H1 (cell line): ENCODE measurements at regions not wholly inside any gene's neighbourhood (a gene's known extent, or its start where the extent isn't known, plus 50 kb on each side); places are given as distances from the start of the nearest gene placed in this dataset.

Experiments
- CTCF ChIA-PET: fragments of 300-600 bp; sonication (Branson Sonifier 250); formaldehyde crosslinking; loops from one replicate; lab custom pipeline; 2021; ENCODE audit not compliant: partially characterized antibody; lab: Charles Lee
- POLR2A ChIA-PET: fragments of 300-600 bp; sonication (Branson Sonifier 250); formaldehyde crosslinking; loops from one replicate; lab custom pipeline; 2021; ENCODE audit warnings: inconsistent platforms; ENCODE audit not compliant: partially characterized antibody; lab: Charles Lee
- DNase-seq, 2 experiments: peaks; one replicate each; pipeline versions ENCODE4 v3.0.0 to v3.0.0-alpha.2; 2010 to 2022; ENCODE audit warnings: low spot score in 2 of 2, low read depth in 1 of 2, mixed read lengths in 1 of 2
- FAIRE-seq: peaks from 2 replicates; lab custom pipeline; 2011; peaks lifted over from hg19 to GRCh38; lab: Jason Lieb, UNC
- H2AFZ ChIP-seq: 2 replicates; pipeline ENCODE4 v1.8.1; 2012; ENCODE audit warnings: low read length, inconsistent platforms
- H2AK5ac ChIP-seq: 2 replicates; pipeline ENCODE4 v1.6.1; 2013; ENCODE audit warnings: low read depth, low read length
- H2BK120ac ChIP-seq: replicated peaks from 2 replicates; pipeline ENCODE3; 2013; ENCODE audit warnings: low read depth, low read length, inconsistent platforms
- H2BK12ac ChIP-seq: 2 replicates; pipeline ENCODE4 v1.6.1; 2013; ENCODE audit warnings: low read depth, low read length
- H2BK15ac ChIP-seq: 2 replicates; pipeline ENCODE4 v1.6.1; 2013; ENCODE audit warnings: low read length
- H2BK20ac ChIP-seq: 2 replicates; pipeline ENCODE4 v1.6.1; 2013; ENCODE audit warnings: low read length
- H2BK5ac ChIP-seq: 2 replicates; pipeline ENCODE4 v1.6.1; 2013; ENCODE audit warnings: low read depth, low read length
- H3K14ac ChIP-seq: 2 replicates; pipeline ENCODE4 v1.6.1; 2013; ENCODE audit warnings: inconsistent platforms; ENCODE audit not compliant: insufficient read length
- H3K18ac ChIP-seq: 2 replicates; pipeline ENCODE4 v1.6.1; 2013; ENCODE audit warnings: low read length; ENCODE audit errors: extremely low read depth
- H3K23ac ChIP-seq: 2 replicates; pipeline ENCODE4 v1.6.1; 2013; ENCODE audit warnings: inconsistent platforms; ENCODE audit not compliant: insufficient read length
- H3K23me2 ChIP-seq: 2 replicates; pipeline ENCODE4 v1.6.1; 2013; ENCODE audit warnings: low read depth, low read length
- H3K27ac ChIP-seq: 2 replicates; pipeline ENCODE4 v1.6.1; 2011; ENCODE audit warnings: low read depth, low read length, inconsistent platforms
- H3K27me3 ChIP-seq, 4 experiments: replicated peaks in 1 of 4; 1 replicate in 1 of 4; 2 replicates in 3 of 4; pipeline versions ENCODE4 v1.6.1 to v1.8.1; 2011 to 2013; ENCODE audit warnings: low read length in 3 of 4, mild to moderate bottlenecking in 3 of 4, inconsistent platforms in 2 of 4, mixed read lengths in 2 of 4, moderate library complexity in 1 of 4; ENCODE audit not compliant: control insufficient read depth in 3 of 4, insufficient read depth in 3 of 4; ENCODE audit errors: extremely low read depth in 1 of 4
- H3K36me3 ChIP-seq, 4 experiments: 2 replicates each; pipeline versions ENCODE4 v1.6.1 to v1.8.1; 2011 to 2013; ENCODE audit warnings: mild to moderate bottlenecking in 4 of 4, low read length in 3 of 4, moderate library complexity in 2 of 4, control low read depth in 1 of 4, inconsistent platforms in 1 of 4; ENCODE audit not compliant: insufficient read depth in 4 of 4, control insufficient read depth in 2 of 4
- H3K4ac ChIP-seq: replicated peaks from 2 replicates; pipeline ENCODE3; 2013; ENCODE audit warnings: low read length, low read depth, mixed read lengths, inconsistent platforms; ENCODE audit not compliant: insufficient read length
- H3K4me1 ChIP-seq, 4 experiments: replicated peaks in 1 of 4; 1 replicate in 1 of 4; 2 replicates in 3 of 4; pipeline versions ENCODE4 v1.6.1 to v1.8.1; 2011 to 2013; ENCODE audit warnings: low read length in 3 of 4, inconsistent platforms in 2 of 4, mixed read lengths in 1 of 4; ENCODE audit not compliant: insufficient read depth in 4 of 4, control insufficient read depth in 3 of 4
- H3K4me2 ChIP-seq, 2 experiments: 2 replicates each; pipeline versions ENCODE4 v1.6.1 to v1.8.1; 2011 to 2013; ENCODE audit warnings: low read depth in 2 of 2, low read length in 2 of 2, control low read depth in 1 of 2, inconsistent platforms in 1 of 2, mild to moderate bottlenecking in 1 of 2; ENCODE audit not compliant: insufficient read depth in 1 of 2
- H3K4me3 ChIP-seq, 4 experiments: fragments of 200-600, 300-600 bp in 1 of 4; sonication (generic), shearing (Covaris generic), sonication (Bioruptor Twin) in 1 of 4; 2 replicates each; pipeline versions ENCODE4 v1.5.1 to v1.8.1; 2011 to 2016; ENCODE audit warnings: low read length in 4 of 4, low read depth in 3 of 4, control low read depth in 2 of 4, inconsistent platforms in 2 of 4, mild to moderate bottlenecking in 2 of 4, mixed read lengths in 1 of 4, moderate library complexity in 1 of 4; ENCODE audit not compliant: insufficient read depth in 2 of 4; ENCODE audit errors: extremely low read depth in 1 of 4
- H3K56ac ChIP-seq: replicated peaks from 2 replicates; pipeline ENCODE3; 2013; ENCODE audit warnings: low read depth, mild to moderate bottlenecking, mixed read lengths, low read length, inconsistent platforms; ENCODE audit not compliant: insufficient read length
- H3K79me1 ChIP-seq: 2 replicates; pipeline ENCODE4 v1.6.1; 2013; ENCODE audit warnings: low read depth, low read length, control low read depth
- H3K79me2 ChIP-seq, 2 experiments: 2 replicates each; pipeline versions ENCODE4 v1.6.1 to v1.8.1; 2012 to 2013; ENCODE audit warnings: low read length in 2 of 2, mild to moderate bottlenecking in 2 of 2, inconsistent platforms in 1 of 2; ENCODE audit not compliant: insufficient read depth in 2 of 2, control insufficient read depth in 1 of 2
- H3K9ac ChIP-seq, 4 experiments: replicated peaks in 1 of 4; 1 replicate in 1 of 4; 2 replicates in 3 of 4; pipeline versions ENCODE4 v1.6.1 to v1.8.1; 2011 to 2013; ENCODE audit warnings: low read depth in 3 of 4, low read length in 3 of 4, control low read depth in 2 of 4, mild to moderate bottlenecking in 2 of 4, moderate library complexity in 2 of 4, inconsistent platforms in 1 of 4; ENCODE audit errors: extremely low read depth in 1 of 4
- H3K9me3 ChIP-seq, 2 experiments: 2 replicates each; pipeline versions ENCODE4 v1.6.1 to v1.8.1; 2012 to 2013; ENCODE audit warnings: mild to moderate bottlenecking in 2 of 2, moderate library complexity in 2 of 2, control low read depth in 1 of 2, inconsistent platforms in 1 of 2, low read depth in 1 of 2, low read length in 1 of 2, mixed read lengths in 1 of 2; ENCODE audit not compliant: insufficient read depth in 2 of 2
- H4K20me1 ChIP-seq, 2 experiments: replicated peaks in 1 of 2; 2 replicates each; pipeline versions ENCODE3 to v1.8.1; 2011 to 2013; ENCODE audit warnings: inconsistent platforms in 2 of 2, low read length in 2 of 2, mild to moderate bottlenecking in 1 of 2; ENCODE audit not compliant: insufficient read depth in 2 of 2, control insufficient read depth in 1 of 2
- H4K5ac ChIP-seq: 2 replicates; pipeline ENCODE4 v1.6.1; 2013; ENCODE audit warnings: low read length, low read depth, mixed read lengths, inconsistent platforms; ENCODE audit not compliant: insufficient read length
- H4K8ac ChIP-seq: 2 replicates; pipeline ENCODE4 v1.8.0; 2013; ENCODE audit warnings: mild to moderate bottlenecking, moderate library complexity, low read length, inconsistent platforms; ENCODE audit not compliant: insufficient read depth; ENCODE audit errors: extremely low read depth
- H4K91ac ChIP-seq: replicated peaks from 2 replicates; pipeline ENCODE3; 2013; ENCODE audit warnings: low read length, mixed read lengths, inconsistent platforms; ENCODE audit not compliant: insufficient read length
- ASH2L ChIP-seq: fragments of 200-600, 300-600 bp; sonication (generic); IDR thresholded peaks from one replicate; pipeline ENCODE4 v1.7.1; 2017; ENCODE audit warnings: low read length
- BRCA1 ChIP-seq: IDR thresholded peaks from 2 replicates; pipeline ENCODE4 v1.6.1; 2012; ENCODE audit warnings: low read depth, low read length, improper control_type of control experiment
- CHD1 ChIP-seq: IDR thresholded peaks from 2 replicates; pipeline ENCODE4 v1.6.1; 2012; ENCODE audit warnings: low read depth, low read length, improper control_type of control experiment
- EGR1 ChIP-seq: IDR thresholded peaks from 2 replicates; pipeline ENCODE4 v1.6.1; 2011; ENCODE audit warnings: low read depth, low read length, borderline replicate concordance
- EZH2 ChIP-seq: fragments of 200-600 bp; sonication (generic); IDR thresholded peaks from 2 replicates; pipeline ENCODE4 v1.7.1; 2012; ENCODE audit warnings: low read depth, mild to moderate bottlenecking, moderate library complexity, low read length, inconsistent platforms; ENCODE audit not compliant: severe bottlenecking
- GABPA ChIP-seq: IDR thresholded peaks from 2 replicates; pipeline ENCODE4 v1.6.1; 2011; ENCODE audit warnings: mild to moderate bottlenecking, low read length, moderate library complexity, borderline replicate concordance; ENCODE audit not compliant: insufficient read depth
- HDAC2 ChIP-seq, 2 experiments: fragments of 300-600 bp in 1 of 2; sonication (generic) in 1 of 2; IDR thresholded peaks; 2 replicates each; pipeline ENCODE4 v1.6.1; 2011 to 2012; ENCODE audit warnings: low read depth in 2 of 2, low read length in 2 of 2, mild to moderate bottlenecking in 2 of 2, moderate library complexity in 2 of 2, borderline replicate concordance in 1 of 2, inconsistent platforms in 1 of 2
- HDAC6 ChIP-seq: IDR thresholded peaks from one replicate; pipeline ENCODE4 v1.7.1; 2012; ENCODE audit warnings: low read depth, mild to moderate bottlenecking, inconsistent platforms, low read length, moderate library complexity
- RFX5 ChIP-seq: IDR thresholded peaks from 2 replicates; pipeline ENCODE4 v1.6.1; 2011; ENCODE audit warnings: low read depth, low read length, improper control_type of control experiment, borderline replicate concordance
- SP4 ChIP-seq: IDR thresholded peaks from 2 replicates; pipeline ENCODE4 v1.6.1; 2012; ENCODE audit warnings: low read length, inconsistent platforms
- SUZ12 ChIP-seq: fragments of 200-600 bp; sonication (generic); IDR thresholded peaks from 2 replicates; pipeline ENCODE4 v1.6.1; 2012; ENCODE audit warnings: mild to moderate bottlenecking, inconsistent platforms, low read length, moderate library complexity, mixed read lengths
- TEAD4 ChIP-seq: IDR thresholded peaks from 2 replicates; pipeline ENCODE4 v1.6.1; 2012; ENCODE audit warnings: low read depth, low read length, inconsistent platforms, mixed read lengths
- USF2 ChIP-seq: IDR thresholded peaks from 2 replicates; pipeline ENCODE4 v1.6.1; 2011; ENCODE audit warnings: low read length, improper control_type of control experiment
- WGBS, 2 experiments: shearing (Covaris generic) in 1 of 2; methylation state at CpG; one replicate each; pipeline versions ENCODE4 v1.1.6 to v1.1.7; 2013 to 2015; ENCODE audit warnings: low lambda C conversion rate in 2 of 2, mixed read lengths in 2 of 2, inconsistent platforms in 1 of 2, low coverage in 1 of 2, missing lambda C conversion rate in 1 of 2; ENCODE audit not compliant: insufficient replicate concordance in 2 of 2, insufficient coverage in 1 of 2, insufficient read length in 1 of 2; ENCODE audit errors: extremely low coverage in 1 of 2, missing lambda C conversion rate in 1 of 2; 5-methylcytosine and 5-hydroxymethylcytosine counted together

GRCh38 chr5:26339576-26339975 is 698.8 kb downstream of the CDH9 start:
- Histone ChIP-seq H3K27ac (no peak overlapping the region), H3K4me2 (no peak overlapping the region), H2BK15ac (no peak overlapping the region), H3K79me1 (no peaks in the 10 kb centered on the region), H4K91ac (no peak overlapping the region), H2BK5ac (no peak overlapping the region), H3K4ac (no peak overlapping the region), H3K79me2 (no peaks in the 10 kb centered on the region), H3K27me3 (no peaks in the 10 kb centered on the region), H3K14ac (no peak overlapping the region), H4K5ac (no peak overlapping the region), H3K23ac (no peak overlapping the region), H3K18ac (no peak overlapping the region), H4K8ac (no peak overlapping the region), H2BK120ac (no peak overlapping the region), H2AK5ac (no peak overlapping the region), H2AFZ (no peak overlapping the region), H3K56ac (no peak overlapping the region), H3K9me3 (peaks cover 5% of the 10 kb centered on the region in 2 experiments; a peak in 2 of 4 replicates), H3K4me1 (no peaks in the 10 kb centered on the region), H4K20me1 (no peaks in the 10 kb centered on the region), H2BK20ac (no peak overlapping the region), H3K4me3 (no peak overlapping the region), H3K23me2 (no peaks in the 10 kb centered on the region), H3K36me3 (no peaks in the 10 kb centered on the region), H3K9ac (no peak overlapping the region), H2BK12ac (no peak overlapping the region)
- 91% methylated on average over 1 of the region's 1 CpG; no CpG with 5 or more reads in 1 of the 2 experiments for WGBS, 2 experiments
- CTCF ChIA-PET = interaction anchor here (0.6 kb wide), 1 partner anchor 10 kb away, joined by 3 read pairs; no protein-coding TSS in a partner anchor
- POLR2A ChIA-PET = no interaction called here
- DNase-seq (no peak), FAIRE-seq (no peak)
- TF ChIP-seq CHD1 (no peak), HDAC2 (IDR thresholded peaks at IDR 0.05; ENCODE audit: borderline replicate concordance in 1 of 2, low read depth in 2 of 2, low read length in 2 of 2) (no peak), RFX5 (no peak), HDAC6 (no peak), SP4 (no peak), EGR1 (no peak), TEAD4 (no peak), EZH2 (no peak), BRCA1 (no peak), USF2 (no peak), ASH2L (no peak), GABPA (no peak), SUZ12 (no peak)
